IPS DF 6.9 (cell line): ENCODE measurements at regions not wholly inside any gene's neighbourhood (a gene's known extent, or its start where the extent isn't known, plus 50 kb on each side); places are given as distances from the start of the nearest gene placed in this dataset.
"Not testable (repeated sequence)": the region's sequence is repeated elsewhere in the genome, so short reads cannot be mapped to it uniquely, and the experiment has no call there.

Experiments
- DNase-seq: peaks from one replicate; pipeline ENCODE4 v3.0.0-alpha.2; 2013; ENCODE audit warnings: low read depth, low spot score
- H3K27ac ChIP-seq: one replicate; pipeline ENCODE4 v1.5.1; 2013; ENCODE audit warnings: low read length, control low read depth
- H3K27me3 ChIP-seq: 2 replicates; pipeline ENCODE4 v1.6.1; 2013; ENCODE audit warnings: mild to moderate bottlenecking, low read length; ENCODE audit not compliant: control insufficient read depth, insufficient read depth
- H3K36me3 ChIP-seq: 2 replicates; pipeline ENCODE4 v1.6.1; 2013; ENCODE audit warnings: low read length; ENCODE audit not compliant: control insufficient read depth, insufficient read depth
- H3K4me1 ChIP-seq: 2 replicates; pipeline ENCODE4 v1.6.1; 2013; ENCODE audit warnings: low read length; ENCODE audit not compliant: control insufficient read depth, insufficient read depth
- H3K4me3 ChIP-seq: 2 replicates; pipeline ENCODE4 v1.5.1; 2013; ENCODE audit warnings: mild to moderate bottlenecking, low read length
- H3K9me3 ChIP-seq: 2 replicates; pipeline ENCODE4 v1.6.1; 2013; ENCODE audit warnings: low read length, inconsistent platforms; ENCODE audit not compliant: control insufficient read depth, insufficient read depth
- WGBS: extraction: QIAGEN DNeasy Blood & Tissue Kit; methylation state at CpG from one replicate; pipeline ENCODE4 v1.1.7; 2013; ENCODE audit warnings: mixed read lengths, missing lambda C conversion rate; ENCODE audit not compliant: insufficient read length, insufficient coverage; 5-methylcytosine and 5-hydroxymethylcytosine counted together

GRCh38 chr5:104598285-104598684 is 1035.7 kb upstream of the NUDT12 start:
- Histone ChIP-seq H3K9me3 (no peaks in the 10 kb centered on the region; the same call in 1 of the 2 replicates), H3K27ac (no peak overlapping the region), H3K27me3 (no peaks in the 10 kb centered on the region), H3K4me1 (no peaks in the 10 kb centered on the region), H3K36me3 (no peaks in the 10 kb centered on the region), H3K4me3 (no peak overlapping the region)
- no peak for DNase-seq
- no CpG with 5 or more reads among the region's 1 CpG for WGBS

GRCh38 chr5:104594850-104595249 is 1032.3 kb upstream of the NUDT12 start:
- no peaks in the 10 kb centered on the region for H3K27me3 ChIP-seq
- no peak for DNase-seq
- no peaks in the 10 kb centered on the region; the same call in 1 of the 2 replicates for H3K9me3 ChIP-seq
- H3K4me1 ChIP-seq, result no peaks in the 10 kb centered on the region
- no CpG with 5 or more reads among the region's 4 CpGs for WGBS
- H3K27ac ChIP-seq, result no peak overlapping the region
- H3K36me3 ChIP-seq, result no peaks in the 10 kb centered on the region
- no peak overlapping the region for H3K4me3 ChIP-seq

- no peaks in the 10 kb centered on the region for H3K27me3 ChIP-seq
- H3K27ac ChIP-seq, result no peak overlapping the region
- no peaks in the 10 kb centered on the region for H3K4me1 ChIP-seq
- no peak for DNase-seq
- H3K36me3 ChIP-seq, result no peaks in the 10 kb centered on the region
- WGBS, result 100% methylated on average over 2 of the region's 5 CpGs
- H3K9me3 ChIP-seq, result no peaks in the 10 kb centered on the region
- H3K4me3 ChIP-seq, result no peak overlapping the region
Measured at GRCh38 chr5:104576677-104577076, 1014.1 kb upstream of the NUDT12 start.

- Histone ChIP-seq H3K9me3 (no peaks in the 10 kb centered on the region), H3K36me3 (no peaks in the 10 kb centered on the region), H3K4me1 (no peaks in the 10 kb centered on the region), H3K4me3 (no peak overlapping the region), H3K27me3 (no peaks in the 10 kb centered on the region), H3K27ac (no peak overlapping the region)
- WGBS, result no CpG with 5 or more reads among the region's 4 CpGs
- DNase-seq, result no peak
Measured at GRCh38 chr5:104573949-104574709, 1011.5 kb upstream of the NUDT12 start.

- no peaks in the 10 kb centered on the region for H3K36me3 ChIP-seq
- DNase-seq, result no peak
- H3K9me3 ChIP-seq, result no peaks in the 10 kb centered on the region
- H3K4me3 ChIP-seq, result no peak overlapping the region
- no CpG with 5 or more reads among the region's 1 CpG for WGBS
- H3K27me3 ChIP-seq, result no peaks in the 10 kb centered on the region
- H3K27ac ChIP-seq, result no peak overlapping the region
- no peaks in the 10 kb centered on the region for H3K4me1 ChIP-seq
Measured at GRCh38 chr5:104569621-104570020, 1007.0 kb upstream of the NUDT12 start.

- Histone ChIP-seq H3K36me3 (no peaks in the 10 kb centered on the region), H3K4me3 (no peak overlapping the region), H3K27ac (no peak overlapping the region), H3K27me3 (no peaks in the 10 kb centered on the region), H3K4me1 (no peaks in the 10 kb centered on the region), H3K9me3 (no peaks in the 10 kb centered on the region)
- no CpG with 5 or more reads among the region's 4 CpGs for WGBS
- DNase-seq, result no peak
Measured at GRCh38 chr5:104564530-104564929, 1001.9 kb upstream of the NUDT12 start.

- Histone ChIP-seq H3K27me3 (no peaks in the 10 kb centered on the region), H3K4me1 (no peaks in the 10 kb centered on the region), H3K4me3 (no peak overlapping the region), H3K27ac (no peak overlapping the region), H3K9me3 (no peaks in the 10 kb centered on the region; the same call in 1 of the 2 replicates), H3K36me3 (no peaks in the 10 kb centered on the region)
- DNase-seq, result no peak
- WGBS, result no CpG with 5 or more reads among the region's 3 CpGs
Measured at GRCh38 chr5:104556957-104557356, 994.4 kb upstream of the NUDT12 start.

- no peak overlapping the region for H3K27ac ChIP-seq
- no peaks in the 10 kb centered on the region for H3K9me3 ChIP-seq
- H3K36me3 ChIP-seq, result no peaks in the 10 kb centered on the region
- H3K27me3 ChIP-seq, result no peaks in the 10 kb centered on the region
- no peak overlapping the region for H3K4me3 ChIP-seq
- H3K4me1 ChIP-seq, result no peaks in the 10 kb centered on the region
- no CpG with 5 or more reads among the region's 3 CpGs for WGBS
- no peak for DNase-seq
Measured at GRCh38 chr5:104551628-104552027, 989.0 kb upstream of the NUDT12 start.

- H3K27me3 ChIP-seq, H3K9me3 ChIP-seq, H3K4me1 ChIP-seq, H3K27ac ChIP-seq, H3K36me3 ChIP-seq, DNase-seq, H3K4me3 ChIP-seq: not testable (repeated sequence)
- no CpG with 5 or more reads among the region's 6 CpGs for WGBS
Measured at GRCh38 chr5:104546871-104547270, 984.3 kb upstream of the NUDT12 start.

GRCh38 chr5:104541141-104541785 is 978.7 kb upstream of the NUDT12 start:
- Histone ChIP-seq H3K4me1 (no peaks in the 10 kb centered on the region), H3K9me3 (no peaks in the 10 kb centered on the region), H3K4me3 (no peak overlapping the region), H3K36me3 (no peaks in the 10 kb centered on the region), H3K27me3 (no peaks in the 10 kb centered on the region), H3K27ac (no peak overlapping the region)
- DNase-seq, result no peak
- WGBS, result no CpG with 5 or more reads among the region's 1 CpG

- Histone ChIP-seq H3K4me3 (no peak overlapping the region), H3K4me1 (no peaks in the 10 kb centered on the region), H3K27ac (no peak overlapping the region), H3K27me3 (no peaks in the 10 kb centered on the region), H3K36me3 (no peaks in the 10 kb centered on the region), H3K9me3 (no peaks in the 10 kb centered on the region)
- no peak for DNase-seq
- no CpG with 5 or more reads among the region's 1 CpG for WGBS
Measured at GRCh38 chr5:104540448-104540847, 977.9 kb upstream of the NUDT12 start.
